ENCODE measurements at regions not wholly inside any gene's neighbourhood (a gene's known extent, or its start where the extent isn't known, plus 50 kb on each side); places are given as distances from the start of the nearest gene placed in this dataset.
"Not testable (repeated sequence)": the region's sequence is repeated elsewhere in the genome, so short reads cannot be mapped to it uniquely, and the experiment has no call there.

- Histone ChIP-seq H3K36me3 (no peaks in the 10 kb centered on the region), H3K4me1 (peaks cover 0 to 17% (median 0%) of the 10 kb centered on the region in 4 donors), H3K9me3 (no peaks in the 10 kb centered on the region), H3K27me3 (no peaks in the 10 kb centered on the region), H3K27ac (no peak overlapping the region), H3K4me3 (no peak overlapping the region)
- DNase-seq = no peak
- intact Hi-C loops (cut with DNase I; ENCODE audit: low total_unique reads) = no loop called here
- TF ChIP-seq POLR2AphosphoS5 (IDR thresholded peaks at IDR 0.05) (no peak), POLR2A (IDR thresholded peaks at IDR 0.05) (no peak), EP300 (IDR thresholded peaks at IDR 0.05) (no peak), CTCF (IDR thresholded peaks at IDR 0.05) (no peak)
- WGBS, 5 donors = 44 to 89% (median 77%) methylated on average over 2 of the region's 2 CpGs
Measured at GRCh38 chr7:69443136-69443535, 155.1 kb upstream of the AUTS2 start.

GRCh38 chr7:69445541-69445940 is 152.7 kb upstream of the AUTS2 start:
- Histone ChIP-seq H3K27ac (no peak overlapping the region), H3K27me3 (no peaks in the 10 kb centered on the region), H3K4me3 (no peak overlapping the region), H3K4me1 (peaks cover 0 to 3% (median 0%) of the 10 kb centered on the region in 4 donors), H3K9me3 (no peaks in the 10 kb centered on the region), H3K36me3 (no peaks in the 10 kb centered on the region)
- intact Hi-C loops (cut with DNase I; ENCODE audit: low total_unique reads) = no loop called here
- TF ChIP-seq POLR2AphosphoS5 (IDR thresholded peaks at IDR 0.05) = no peak
- no peak for DNase-seq
- WGBS, 5 donors = 79 to 92% (median 81%) methylated on average over 11 of the region's 11 CpGs

- H3K27me3 ChIP-seq; H3K36me3 ChIP-seq; DNase-seq; H3K4me3 ChIP-seq; H3K9me3 ChIP-seq; intact Hi-C loops (cut with DNase I; ENCODE audit: low total_unique reads); H3K4me1 ChIP-seq; H3K27ac ChIP-seq: not testable (repeated sequence)
- WGBS, 5 donors = 91 to 96% (median 94%) methylated on average over 7 of the region's 7 CpGs
Measured at GRCh38 chr7:69446213-69446612, 152.1 kb upstream of the AUTS2 start.

GRCh38 chr7:69448071-69448470 is 150.2 kb upstream of the AUTS2 start:
- peak in 1 of 2 donors; percentile 54 for DNase-seq
- intact Hi-C loops (cut with DNase I; ENCODE audit: low total_unique reads) = no loop called here
- Histone ChIP-seq H3K27ac (peak overlapping the region in 1 of 5 donors; percentile 34), H3K27me3 (no peaks in the 10 kb centered on the region), H3K4me3 (no peak overlapping the region), H3K4me1 (peaks cover 0 to 3% (median 0%) of the 10 kb centered on the region in 4 donors), H3K9me3 (no peaks in the 10 kb centered on the region), H3K36me3 (no peaks in the 10 kb centered on the region)
- TF ChIP-seq CTCF (IDR thresholded peaks at IDR 0.05) (no peak), EP300 (IDR thresholded peaks at IDR 0.05) (no peak), POLR2A (IDR thresholded peaks at IDR 0.05) (no peak), POLR2AphosphoS5 (IDR thresholded peaks at IDR 0.05) (no peak)
- WGBS, 5 donors = 69 to 81% (median 71%) methylated on average over 14 of the region's 14 CpGs

- Histone ChIP-seq H3K27ac (no peak overlapping the region), H3K4me1 (peaks cover 0 to 3% (median 0%) of the 10 kb centered on the region in 4 donors), H3K36me3 (no peaks in the 10 kb centered on the region), H3K27me3 (no peaks in the 10 kb centered on the region), H3K9me3 (no peaks in the 10 kb centered on the region), H3K4me3 (no peak overlapping the region)
- no peak for TF ChIP-seq CTCF (IDR thresholded peaks at IDR 0.05)
- no peak for TF ChIP-seq POLR2AphosphoS5 (IDR thresholded peaks at IDR 0.05)
- TF ChIP-seq EP300 (IDR thresholded peaks at IDR 0.05) = no peak
- TF ChIP-seq POLR2A (IDR thresholded peaks at IDR 0.05) = no peak
- WGBS, 5 donors = 64 to 82% (median 78%) methylated on average over 5 of the region's 5 CpGs
- intact Hi-C loops (cut with DNase I; ENCODE audit: low total_unique reads) = no loop called here
- no peak for DNase-seq
Measured at GRCh38 chr7:69450456-69450855, 147.8 kb upstream of the AUTS2 start.
